ENCODE measurements at regions not wholly inside any gene's neighbourhood (a gene's known extent, or its start where the extent isn't known, plus 50 kb on each side); places are given as distances from the start of the nearest gene placed in this dataset.
A peak's percentile ranks its signal among the peaks of the same experiment; 100 is the strongest.
"Not testable (repeated sequence)": the region's sequence is repeated elsewhere in the genome, so short reads cannot be mapped to it uniquely, and the experiment has no call there.

- DNase-seq (ENCODE audit: low read depth): no peak
Observed at GRCh38 chr3:63096248-63097058, 181.7 kb upstream of the SYNPR start.

- no peak for DNase-seq (ENCODE audit: low read depth)
Observed at GRCh38 chr3:63097396-63097795, 180.7 kb upstream of the SYNPR start.

GRCh38 chr3:63116922-63117321 is 161.2 kb upstream of the SYNPR start:
- DNase-seq (ENCODE audit: low read depth): no peak

GRCh38 chr3:63124090-63124489 is 154.0 kb upstream of the SYNPR start:
- DNase-seq (ENCODE audit: low read depth): no peak

GRCh38 chr3:63126530-63126929 is 151.6 kb upstream of the SYNPR start:
- DNase-seq (ENCODE audit: low read depth): no peak

GRCh38 chr3:63128380-63128779 is 149.7 kb upstream of the SYNPR start:
- no peak for DNase-seq (ENCODE audit: low read depth)

- DNase-seq (ENCODE audit: low read depth): no peak
Observed at GRCh38 chr3:63130625-63131024, 147.5 kb upstream of the SYNPR start.

GRCh38 chr3:63132461-63133250 is 145.5 kb upstream of the SYNPR start:
- DNase-seq (ENCODE audit: low read depth): no peak

- no peak for DNase-seq (ENCODE audit: low read depth)
Observed at GRCh38 chr3:63135367-63135766, 142.7 kb upstream of the SYNPR start.

GRCh38 chr3:63136249-63136648 is 141.9 kb upstream of the SYNPR start:
- not testable (repeated sequence) for DNase-seq (ENCODE audit: low read depth)

GRCh38 chr3:63142681-63143080 is 135.4 kb upstream of the SYNPR start:
- no peak for DNase-seq (ENCODE audit: low read depth)

GRCh38 chr3:63146154-63146553 is 132.0 kb upstream of the SYNPR start:
- DNase-seq (ENCODE audit: low read depth): no peak

- no peak for DNase-seq (ENCODE audit: low read depth)
Observed at GRCh38 chr3:63150880-63151279, 127.2 kb upstream of the SYNPR start.

GRCh38 chr3:63151897-63152296 is 126.2 kb upstream of the SYNPR start:
- DNase-seq (ENCODE audit: low read depth): no peak

- no peak for DNase-seq (ENCODE audit: low read depth)
Observed at GRCh38 chr3:63159764-63160163, 118.3 kb upstream of the SYNPR start.

GRCh38 chr3:63167113-63167512 is 111.0 kb upstream of the SYNPR start:
- no peak for DNase-seq (ENCODE audit: low read depth)

- DNase-seq (ENCODE audit: low read depth): no peak
Observed at GRCh38 chr3:63168179-63168578, 109.9 kb upstream of the SYNPR start.

- no peak for DNase-seq (ENCODE audit: low read depth)
Observed at GRCh38 chr3:63179862-63180522, 98.1 kb upstream of the SYNPR start.

- DNase-seq (ENCODE audit: low read depth): no peak
Observed at GRCh38 chr3:63192248-63192647, 85.9 kb upstream of the SYNPR start.

GRCh38 chr3:63193647-63194046 is 84.5 kb upstream of the SYNPR start:
- DNase-seq (ENCODE audit: low read depth): peak; percentile 44

GRCh38 chr3:63199606-63200005 is 78.5 kb upstream of the SYNPR start:
- DNase-seq (ENCODE audit: low read depth): no peak

GRCh38 chr3:63202529-63202928 is 75.6 kb upstream of the SYNPR start:
- no peak for DNase-seq (ENCODE audit: low read depth)

GRCh38 chr3:63207066-63207590 is 71.0 kb upstream of the SYNPR start:
- no peak for DNase-seq (ENCODE audit: low read depth)
